Adipocyte (in vitro differentiated cells): ENCODE measurements at regions not wholly inside any gene's neighbourhood (a gene's known extent, or its start where the extent isn't known, plus 50 kb on each side); places are given as distances from the start of the nearest gene placed in this dataset.

ENCODE experiments used
- DNase-seq: peaks from one replicate; pipeline ENCODE4 v3.0.0-alpha.2; 2015; ENCODE audit warnings: low read depth
- H3K27me3 ChIP-seq: replicated peaks from 2 replicates; pipeline ENCODE4 v1.7.0; 2013; ENCODE audit warnings: mild to moderate bottlenecking, low read length, moderate library complexity; ENCODE audit not compliant: control insufficient read depth, insufficient read depth
- H3K36me3 ChIP-seq: 2 replicates; pipeline ENCODE4 v1.7.0; 2013; ENCODE audit warnings: low read length, mild to moderate bottlenecking, moderate library complexity; ENCODE audit not compliant: control insufficient read depth, insufficient read depth, severe bottlenecking
- H3K4me1 ChIP-seq: 2 replicates; pipeline ENCODE4 v1.7.0; 2013; ENCODE audit warnings: mild to moderate bottlenecking, low read length, moderate library complexity; ENCODE audit not compliant: control insufficient read depth, insufficient read depth
- H3K4me3 ChIP-seq: 2 replicates; pipeline ENCODE4 v1.7.0; 2013; ENCODE audit warnings: mild to moderate bottlenecking, low read length, moderate library complexity
- H3K9ac ChIP-seq: 2 replicates; pipeline ENCODE4 v1.7.0; 2013; ENCODE audit warnings: mild to moderate bottlenecking, low read length, moderate library complexity
- H3K9me3 ChIP-seq: 2 replicates; pipeline ENCODE4 v1.7.0; 2013; ENCODE audit warnings: mild to moderate bottlenecking, low read length, moderate library complexity; ENCODE audit not compliant: control insufficient read depth

- Histone ChIP-seq H3K9me3 (no peaks in the 10 kb centered on the region), H3K27me3 (no peaks in the 10 kb centered on the region), H3K4me1 (peaks cover 8% of the 10 kb centered on the region), H3K9ac (no peak overlapping the region), H3K4me3 (no peak overlapping the region), H3K36me3 (no peaks in the 10 kb centered on the region)
- DNase-seq = peak; percentile 37
These were observed 727.9 kb upstream of the SOX9 start for GRCh38 chr17:71392715-71393567.

- no peaks in the 10 kb centered on the region for H3K9me3 ChIP-seq
- peaks cover 11% of the 10 kb centered on the region for H3K4me1 ChIP-seq
- H3K27me3 ChIP-seq = no peaks in the 10 kb centered on the region
- no peak for DNase-seq
- H3K36me3 ChIP-seq = no peaks in the 10 kb centered on the region
- H3K9ac ChIP-seq = no peak overlapping the region
- H3K4me3 ChIP-seq = no peak overlapping the region
These were observed 724.9 kb upstream of the SOX9 start for GRCh38 chr17:71395901-71396300.

- H3K27me3 ChIP-seq = no peaks in the 10 kb centered on the region
- no peak overlapping the region for H3K4me3 ChIP-seq
- H3K9ac ChIP-seq = no peak overlapping the region
- H3K36me3 ChIP-seq = no peaks in the 10 kb centered on the region
- H3K4me1 ChIP-seq = peaks cover 11% of the 10 kb centered on the region
- DNase-seq = no peak
- no peaks in the 10 kb centered on the region for H3K9me3 ChIP-seq
These were observed 724.1 kb upstream of the SOX9 start for GRCh38 chr17:71396711-71397110.

GRCh38 chr17:71398025-71398424 lies 722.8 kb upstream of the SOX9 start:
- Histone ChIP-seq H3K9ac (no peak overlapping the region), H3K4me3 (no peak overlapping the region), H3K36me3 (no peaks in the 10 kb centered on the region), H3K9me3 (no peaks in the 10 kb centered on the region), H3K27me3 (no peaks in the 10 kb centered on the region), H3K4me1 (peaks cover 4% of the 10 kb centered on the region)
- no peak for DNase-seq

- H3K36me3 ChIP-seq = no peaks in the 10 kb centered on the region
- peak overlapping the region; percentile 3 for H3K9ac ChIP-seq
- H3K4me1 ChIP-seq = peaks cover 3% of the 10 kb centered on the region
- no peak for DNase-seq
- peak overlapping the region; percentile 49 for H3K4me3 ChIP-seq
- no peaks in the 10 kb centered on the region for H3K9me3 ChIP-seq
- H3K27me3 ChIP-seq = no peaks in the 10 kb centered on the region
These were observed 722.0 kb upstream of the SOX9 start for GRCh38 chr17:71398800-71399219.

- Histone ChIP-seq H3K4me3 (peak overlapping the region; percentile 49), H3K27me3 (no peaks in the 10 kb centered on the region), H3K9me3 (no peaks in the 10 kb centered on the region), H3K4me1 (peaks cover 3% of the 10 kb centered on the region), H3K36me3 (no peaks in the 10 kb centered on the region), H3K9ac (peak overlapping the region; percentile 3)
- DNase-seq = no peak
These were observed 721.6 kb upstream of the SOX9 start for GRCh38 chr17:71399221-71399620.

GRCh38 chr17:71399649-71400048 lies 721.2 kb upstream of the SOX9 start:
- H3K4me3 ChIP-seq = no peak overlapping the region
- H3K4me1 ChIP-seq = peaks cover 3% of the 10 kb centered on the region
- no peak for DNase-seq
- no peaks in the 10 kb centered on the region for H3K9me3 ChIP-seq
- H3K27me3 ChIP-seq = no peaks in the 10 kb centered on the region
- no peaks in the 10 kb centered on the region for H3K36me3 ChIP-seq
- no peak overlapping the region for H3K9ac ChIP-seq

GRCh38 chr17:71402007-71402406 lies 718.8 kb upstream of the SOX9 start:
- Histone ChIP-seq H3K4me1 (peaks cover 3% of the 10 kb centered on the region), H3K36me3 (no peaks in the 10 kb centered on the region), H3K27me3 (no peaks in the 10 kb centered on the region), H3K4me3 (no peak overlapping the region), H3K9ac (no peak overlapping the region), H3K9me3 (no peaks in the 10 kb centered on the region)
- no peak for DNase-seq

- DNase-seq = no peak
- H3K9ac ChIP-seq = no peak overlapping the region
- H3K9me3 ChIP-seq = no peaks in the 10 kb centered on the region
- H3K27me3 ChIP-seq = no peaks in the 10 kb centered on the region
- H3K4me1 ChIP-seq = peaks cover 3% of the 10 kb centered on the region
- H3K36me3 ChIP-seq = no peaks in the 10 kb centered on the region
- H3K4me3 ChIP-seq = no peak overlapping the region
These were observed 718.1 kb upstream of the SOX9 start for GRCh38 chr17:71402661-71403141.

GRCh38 chr17:71405101-71405500 lies 715.7 kb upstream of the SOX9 start:
- no peaks in the 10 kb centered on the region for H3K4me1 ChIP-seq
- H3K9ac ChIP-seq = no peak overlapping the region
- H3K27me3 ChIP-seq = no peaks in the 10 kb centered on the region
- DNase-seq = no peak
- no peaks in the 10 kb centered on the region for H3K36me3 ChIP-seq
- no peak overlapping the region for H3K4me3 ChIP-seq
- no peaks in the 10 kb centered on the region for H3K9me3 ChIP-seq

GRCh38 chr17:71407981-71408380 lies 712.8 kb upstream of the SOX9 start:
- Histone ChIP-seq H3K4me1 (peaks cover 8% of the 10 kb centered on the region), H3K36me3 (no peaks in the 10 kb centered on the region), H3K9ac (no peak overlapping the region), H3K9me3 (no peaks in the 10 kb centered on the region), H3K27me3 (no peaks in the 10 kb centered on the region), H3K4me3 (no peak overlapping the region)
- DNase-seq = no peak
